Coronary artery (tissue), 2 donors: ENCODE measurements at regions not wholly inside any gene's neighbourhood (a gene's known extent, or its start where the extent isn't known, plus 50 kb on each side); places are given as distances from the start of the nearest gene placed in this dataset.

Experiments used
- DNase-seq: peaks from one replicate; pipeline ENCODE4 v3.0.0-alpha.2; 2017; ENCODE audit warnings: low spot score
- H3K27ac ChIP-seq, 2 donors: fragments of 200-600 bp; sonication (generic); one replicate each; pipeline ENCODE4 v1.5.1; 2016 to 2019
- H3K4me3 ChIP-seq: fragments of 200-600 bp; sonication (generic); 2 replicates; pipeline ENCODE4 v1.5.1; 2016; ENCODE audit warnings: mild to moderate bottlenecking, moderate library complexity
- CTCF ChIP-seq: fragments of 200-600 bp; sonication (generic); IDR thresholded peaks from one replicate; pipeline ENCODE4 v1.5.1; 2019; ENCODE audit warnings: antibody characterized with exemption

DNA sequence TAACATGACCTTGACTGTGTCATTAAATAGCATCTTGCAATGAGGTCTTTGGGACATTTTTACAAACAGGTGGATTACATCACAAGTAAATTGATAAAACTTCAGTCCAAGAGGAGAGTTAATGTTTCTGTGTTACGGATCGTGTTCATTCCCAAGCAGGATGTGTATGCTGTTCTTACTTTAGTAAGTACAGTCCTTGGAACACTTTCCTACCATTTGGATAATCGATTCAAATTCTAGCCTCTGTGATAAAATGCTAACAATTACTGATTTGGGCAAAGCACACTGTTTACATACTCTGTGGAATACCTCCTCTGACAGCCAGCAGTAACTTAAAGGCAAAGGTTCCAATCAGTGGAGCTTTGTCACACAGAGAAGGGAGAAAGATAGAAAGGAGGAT is 351.7 kb downstream of the FAT3 start:
- DNase-seq, result no peak
- Histone ChIP-seq H3K27ac (no peak overlapping the region), H3K4me3 (no peak overlapping the region)
- no peak for TF ChIP-seq CTCF

DNA sequence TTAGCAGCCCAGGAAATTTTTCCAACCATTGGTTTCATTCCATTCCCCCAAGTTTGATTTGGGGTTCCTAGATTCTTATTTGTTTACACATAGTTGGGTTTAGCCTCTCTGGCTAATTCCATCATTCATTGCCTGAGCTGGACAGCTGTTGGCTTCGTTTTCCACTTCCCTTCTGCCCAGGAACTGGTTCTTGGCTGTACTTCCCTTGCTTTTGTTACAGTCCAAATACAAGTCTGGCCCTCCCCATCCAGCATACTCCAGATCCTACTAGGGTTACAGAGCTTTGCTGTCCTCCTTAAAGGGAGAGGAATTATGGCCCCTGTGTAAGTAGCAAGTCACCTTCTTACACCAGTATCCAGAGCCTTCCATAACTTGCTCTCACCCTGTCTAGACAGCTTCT is 356.3 kb downstream of the FAT3 start:
- Histone ChIP-seq H3K4me3 (no peak overlapping the region), H3K27ac (no peak overlapping the region)
- no peak for TF ChIP-seq CTCF
- no peak for DNase-seq

DNA sequence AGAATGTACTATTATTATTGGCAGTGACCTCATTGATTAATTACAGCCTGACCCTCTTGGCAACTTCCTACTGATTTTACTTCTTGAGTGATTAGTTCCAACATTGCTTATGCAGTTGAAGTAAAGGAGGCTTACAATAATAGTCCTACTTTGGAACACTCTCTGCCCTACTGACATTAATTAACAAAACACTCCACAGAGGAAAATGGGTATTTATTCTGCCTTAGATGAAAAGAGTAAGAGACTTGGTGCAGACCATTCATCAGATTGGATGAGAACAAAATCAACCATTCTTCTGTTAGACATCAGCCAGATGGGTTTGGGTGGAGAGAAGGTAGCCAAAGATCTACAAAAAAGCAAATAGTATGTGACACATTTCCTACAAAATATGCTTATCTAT is 363.8 kb downstream of the FAT3 start:
- Histone ChIP-seq H3K27ac (no peak overlapping the region), H3K4me3 (no peak overlapping the region)
- TF ChIP-seq CTCF, result no peak
- DNase-seq, result no peak

GRCh38 chr11:92589512-92589911 is 364.9 kb downstream of the FAT3 start:
- TF ChIP-seq CTCF, result no peak
- no peak for DNase-seq
- Histone ChIP-seq H3K27ac (no peak overlapping the region), H3K4me3 (no peak overlapping the region)

DNA sequence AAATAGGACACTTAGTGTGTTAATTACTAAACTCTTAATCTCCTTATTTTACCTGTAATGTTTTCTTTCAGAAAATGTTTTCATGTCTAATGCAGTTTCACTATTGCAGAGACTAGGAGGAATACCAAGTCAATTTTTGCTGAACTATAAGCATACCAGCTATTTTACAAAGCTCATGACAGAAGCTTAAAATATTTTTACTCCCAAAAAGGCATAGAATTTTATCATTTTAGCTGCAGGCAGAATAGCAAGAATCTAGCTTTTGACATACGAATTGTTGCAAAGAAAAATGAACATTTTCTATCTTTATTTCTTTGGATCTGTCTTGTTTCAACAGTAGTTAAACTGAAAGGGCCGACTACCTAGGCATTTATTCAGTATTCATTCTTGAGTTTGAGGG is 366.9 kb downstream of the FAT3 start:
- Histone ChIP-seq H3K4me3 (no peak overlapping the region), H3K27ac (no peak overlapping the region)
- TF ChIP-seq CTCF, result no peak
- no peak for DNase-seq

GRCh38 chr11:92594251-92594650 is 369.6 kb downstream of the FAT3 start:
- no peak overlapping the region for H3K27ac ChIP-seq
- no peak for DNase-seq
- no peak for TF ChIP-seq CTCF

DNA sequence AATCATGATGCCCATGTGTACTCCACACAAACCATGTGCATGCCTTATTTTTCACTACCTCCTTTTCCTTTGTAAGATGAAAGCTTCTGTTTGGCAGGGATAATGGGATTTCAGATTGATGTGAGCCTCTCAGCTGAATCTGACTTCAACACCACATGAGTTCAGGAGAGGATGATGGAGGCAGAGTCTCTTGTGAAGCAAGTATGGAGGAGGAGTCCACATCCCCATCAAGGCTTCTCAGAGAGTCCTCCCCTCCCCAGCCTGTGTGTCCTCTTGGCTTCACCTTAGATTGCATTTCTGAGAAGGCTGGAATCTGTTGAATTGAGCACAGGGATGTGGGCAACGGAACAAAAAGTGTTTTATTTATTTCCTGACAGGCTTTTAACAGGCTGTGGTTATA is 370.4 kb downstream of the FAT3 start:
- H3K27ac ChIP-seq, result no peak overlapping the region
- H3K4me3 ChIP-seq, result no peak overlapping the region
- no peak for DNase-seq
- no peak for TF ChIP-seq CTCF

More at GRCh38 chr11:92594251-92594650, 369.6 kb downstream of the FAT3 start:
- no peak overlapping the region for H3K4me3 ChIP-seq
